Neural progenitor cell (in vitro differentiated cells): ENCODE measurements at regions not wholly inside any gene's neighbourhood (a gene's known extent, or its start where the extent isn't known, plus 50 kb on each side); places are given as distances from the start of the nearest gene placed in this dataset.

Source experiments
- DNase-seq: peaks from one replicate; pipeline ENCODE4 v3.0.0-alpha.2; 2016; ENCODE audit warnings: low spot score
- H2AFZ ChIP-seq: fragments of 200-600 bp; sonication (generic); replicated peaks from 2 replicates; pipeline ENCODE4 v1.6.1; 2016; ENCODE audit warnings: antibody characterized with exemption
- H3F3A ChIP-seq: fragments of 200-600 bp; sonication (generic); 2 replicates; pipeline ENCODE4 v1.6.1; 2016; ENCODE audit warnings: antibody characterized with exemption, low read depth
- H3K27ac ChIP-seq: fragments of 200-600 bp; sonication (generic); 2 replicates; pipeline ENCODE4 v1.5.1; 2016; ENCODE audit warnings: mild to moderate bottlenecking
- H3K27me3 ChIP-seq: fragments of 200-600 bp; sonication (generic); 2 replicates; pipeline ENCODE4 v1.6.1; 2016; ENCODE audit warnings: mild to moderate bottlenecking, moderate library complexity
- H3K36me3 ChIP-seq: fragments of 200-600 bp; sonication (generic); 2 replicates; pipeline ENCODE4 v1.5.1; 2016
- H3K4me1 ChIP-seq: fragments of 200-600 bp; sonication (generic); 2 replicates; pipeline ENCODE4 v1.6.1; 2016; ENCODE audit warnings: mixed run types
- H3K4me2 ChIP-seq: fragments of 200-600 bp; sonication (generic); 2 replicates; pipeline ENCODE4 v1.6.1; 2016
- H3K4me3 ChIP-seq: fragments of 200-600 bp; sonication (generic); 2 replicates; pipeline ENCODE4 v1.5.1; 2016
- H3K79me2 ChIP-seq: fragments of 200-600 bp; sonication (generic); 2 replicates; pipeline ENCODE4 v1.6.1; 2016; ENCODE audit warnings: low read depth
- H3K9ac ChIP-seq: fragments of 200-600 bp; sonication (generic); 2 replicates; pipeline ENCODE4 v1.6.1; 2016
- H3K9me3 ChIP-seq: fragments of 200-600 bp; sonication (generic); 2 replicates; pipeline ENCODE4 v1.5.1; 2016; ENCODE audit warnings: low read depth
- H4K20me1 ChIP-seq: fragments of 200-600 bp; sonication (generic); 2 replicates; pipeline ENCODE4 v1.6.1; 2016; ENCODE audit warnings: low read depth
- H3K27ac Mint-ChIP-seq: 3 replicates; pipeline ENCODE4 v1.8.0; 2021; ENCODE audit warnings: mixed read lengths
- H3K27me3 Mint-ChIP-seq: 2 replicates; pipeline ENCODE4 v1.8.0; 2022; ENCODE audit warnings: low read depth, mild to moderate bottlenecking, inconsistent platforms, moderate library complexity, mixed read lengths; ENCODE audit not compliant: insufficient read depth
- H3K36me3 Mint-ChIP-seq: 3 replicates; pipeline ENCODE4 v1.8.0; 2021; ENCODE audit warnings: mixed read lengths
- H3K4me1 Mint-ChIP-seq: 3 replicates; pipeline ENCODE4 v1.8.0; 2021; ENCODE audit warnings: mixed read lengths
- H3K4me3 Mint-ChIP-seq: 3 replicates; pipeline ENCODE4 v1.8.0; 2021; ENCODE audit warnings: mild to moderate bottlenecking, moderate library complexity, mixed read lengths
- H3K9me3 Mint-ChIP-seq: 3 replicates; pipeline ENCODE4 v1.8.0; 2020; ENCODE audit warnings: mixed read lengths
- EZH2 ChIP-seq: fragments of 200-600 bp; sonication (generic); IDR thresholded peaks from 2 replicates; pipeline ENCODE4 v1.6.1; 2017; ENCODE audit warnings: antibody characterized with exemption, mild to moderate bottlenecking, moderate library complexity
- EZH2phosphoT487 ChIP-seq: fragments of 200-600 bp; sonication (generic); IDR thresholded peaks from 2 replicates; pipeline ENCODE4 v1.6.1; 2017; ENCODE audit warnings: antibody characterized with exemption
- TF ChIP-seq, protein P1 (sequence below): fragments of 200-600 bp; sonication (generic); IDR thresholded peaks from 2 replicates; pipeline ENCODE4 v1.5.1; 2017; ENCODE audit warnings: antibody characterized with exemption, mild to moderate bottlenecking

DNA sequence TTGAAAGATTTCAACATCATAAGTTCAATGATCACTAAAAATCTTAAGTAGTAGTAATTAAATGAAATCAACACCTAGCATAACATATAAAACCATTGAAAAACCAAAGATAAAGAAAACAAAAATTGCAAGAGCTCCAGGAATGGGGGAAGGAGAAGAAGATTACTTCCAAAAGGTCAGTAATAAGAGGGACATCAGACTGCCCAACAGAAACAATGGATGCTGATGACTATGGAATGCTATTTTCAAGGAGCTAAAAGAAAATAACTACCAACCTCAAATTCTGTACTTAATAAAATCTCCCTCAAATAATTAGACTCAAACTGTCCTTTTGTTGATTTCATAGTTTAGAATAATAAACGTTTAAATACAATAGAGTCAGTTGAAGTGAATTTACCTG lies 314.5 kb upstream of the LMO3 start:
- H3K27me3 Mint-ChIP-seq, result no peaks in the 10 kb centered on the region
- Histone ChIP-seq H3F3A (no peaks in the 10 kb centered on the region), H3K4me3 (no peak overlapping the region), H3K79me2 (no peaks in the 10 kb centered on the region), H3K9ac (no peak overlapping the region), H4K20me1 (no peaks in the 10 kb centered on the region), H3K27me3 (no peaks in the 10 kb centered on the region), H3K9me3 (no peaks in the 10 kb centered on the region), H3K36me3 (no peaks in the 10 kb centered on the region), H2AFZ (no peak overlapping the region), H3K4me1 (no peaks in the 10 kb centered on the region), H3K4me2 (no peak overlapping the region), H3K27ac (no peak overlapping the region)
- no peak overlapping the region for H3K27ac Mint-ChIP-seq
- peaks cover 4% of the 10 kb centered on the region for H3K9me3 Mint-ChIP-seq
- H3K4me3 Mint-ChIP-seq, result no peak overlapping the region
- H3K36me3 Mint-ChIP-seq, result no peaks in the 10 kb centered on the region
- no peaks in the 10 kb centered on the region for H3K4me1 Mint-ChIP-seq
- TF ChIP-seq EZH2 (no peak), EZH2phosphoT487 (no peak)
- TF ChIP-seq, protein P1, sequence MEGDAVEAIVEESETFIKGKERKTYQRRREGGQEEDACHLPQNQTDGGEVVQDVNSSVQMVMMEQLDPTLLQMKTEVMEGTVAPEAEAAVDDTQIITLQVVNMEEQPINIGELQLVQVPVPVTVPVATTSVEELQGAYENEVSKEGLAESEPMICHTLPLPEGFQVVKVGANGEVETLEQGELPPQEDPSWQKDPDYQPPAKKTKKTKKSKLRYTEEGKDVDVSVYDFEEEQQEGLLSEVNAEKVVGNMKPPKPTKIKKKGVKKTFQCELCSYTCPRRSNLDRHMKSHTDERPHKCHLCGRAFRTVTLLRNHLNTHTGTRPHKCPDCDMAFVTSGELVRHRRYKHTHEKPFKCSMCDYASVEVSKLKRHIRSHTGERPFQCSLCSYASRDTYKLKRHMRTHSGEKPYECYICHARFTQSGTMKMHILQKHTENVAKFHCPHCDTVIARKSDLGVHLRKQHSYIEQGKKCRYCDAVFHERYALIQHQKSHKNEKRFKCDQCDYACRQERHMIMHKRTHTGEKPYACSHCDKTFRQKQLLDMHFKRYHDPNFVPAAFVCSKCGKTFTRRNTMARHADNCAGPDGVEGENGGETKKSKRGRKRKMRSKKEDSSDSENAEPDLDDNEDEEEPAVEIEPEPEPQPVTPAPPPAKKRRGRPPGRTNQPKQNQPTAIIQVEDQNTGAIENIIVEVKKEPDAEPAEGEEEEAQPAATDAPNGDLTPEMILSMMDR, result no peak
- no peak for DNase-seq

DNA sequence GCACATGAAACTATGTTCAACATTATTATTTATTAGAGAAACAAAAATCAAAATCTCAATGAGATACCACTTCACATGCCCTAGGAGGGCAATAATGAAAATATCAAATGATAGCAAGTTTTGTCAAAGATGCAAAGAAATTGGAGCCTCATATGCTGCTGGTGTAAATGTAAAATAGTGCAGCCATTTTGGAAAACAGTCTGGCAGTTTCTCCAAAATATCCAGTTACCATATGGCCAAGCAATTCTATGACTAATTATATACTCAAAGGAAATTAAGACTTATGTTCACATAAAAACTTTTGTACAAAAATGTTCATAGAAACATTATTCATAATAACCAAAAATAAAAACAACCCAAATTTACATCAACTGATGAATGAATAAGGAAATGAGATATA lies 313.6 kb upstream of the LMO3 start:
- no peaks in the 10 kb centered on the region for H3K27me3 Mint-ChIP-seq
- no peaks in the 10 kb centered on the region for H3K36me3 Mint-ChIP-seq
- H3K9me3 Mint-ChIP-seq, result peaks cover 4% of the 10 kb centered on the region
- no peak for TF ChIP-seq EZH2
- TF ChIP-seq, protein P1, result no peak
- TF ChIP-seq EZH2phosphoT487, result no peak
- no peak overlapping the region for H3K4me2 ChIP-seq
- no peaks in the 10 kb centered on the region for H3K4me1 ChIP-seq
- H2AFZ ChIP-seq, result no peak overlapping the region
- H3K9me3 ChIP-seq, result no peaks in the 10 kb centered on the region
- no peaks in the 10 kb centered on the region for H3F3A ChIP-seq
- H3K27me3 ChIP-seq, result no peaks in the 10 kb centered on the region
- no peaks in the 10 kb centered on the region for H4K20me1 ChIP-seq
- no peaks in the 10 kb centered on the region for H3K36me3 ChIP-seq
- no peak overlapping the region for H3K4me3 ChIP-seq
- H3K27ac ChIP-seq, result no peak overlapping the region
- no peaks in the 10 kb centered on the region for H3K79me2 ChIP-seq
- DNase-seq, result no peak
- no peak overlapping the region for H3K9ac ChIP-seq
- H3K4me1 Mint-ChIP-seq, result no peaks in the 10 kb centered on the region
- H3K4me3 Mint-ChIP-seq, result no peak overlapping the region
- H3K27ac Mint-ChIP-seq, result no peak overlapping the region

DNA sequence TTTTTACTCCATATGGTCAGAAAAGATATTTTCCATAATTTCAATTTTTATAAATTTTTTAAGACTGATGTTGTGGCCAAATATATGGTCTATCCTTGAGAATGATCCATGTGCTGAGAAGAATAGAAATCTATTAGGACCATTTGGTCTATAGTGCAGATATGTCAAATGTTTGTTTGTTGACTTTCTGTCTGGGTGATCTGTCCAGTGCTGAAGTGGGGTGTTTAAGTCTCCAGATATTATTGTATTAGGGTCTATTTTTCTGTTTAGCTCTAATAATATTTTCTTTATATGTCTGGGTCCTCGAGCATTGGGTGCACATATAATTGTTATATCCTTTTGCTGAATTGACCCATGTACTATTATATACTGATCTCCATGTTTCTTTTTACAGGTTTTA lies 308.9 kb upstream of the LMO3 start:
- Histone ChIP-seq H3K9me3 (no peaks in the 10 kb centered on the region), H3K79me2 (no peaks in the 10 kb centered on the region), H4K20me1 (no peaks in the 10 kb centered on the region), H3K4me1 (no peaks in the 10 kb centered on the region), H2AFZ (no peak overlapping the region), H3F3A (no peaks in the 10 kb centered on the region), H3K27ac (no peak overlapping the region), H3K4me3 (no peak overlapping the region), H3K9ac (no peak overlapping the region), H3K36me3 (no peaks in the 10 kb centered on the region), H3K27me3 (no peaks in the 10 kb centered on the region), H3K4me2 (no peak overlapping the region)
- Mint-ChIP-seq H3K4me1 (no peaks in the 10 kb centered on the region), H3K27me3 (no peaks in the 10 kb centered on the region), H3K4me3 (no peak overlapping the region), H3K36me3 (no peaks in the 10 kb centered on the region), H3K9me3 (peaks cover 2% of the 10 kb centered on the region), H3K27ac (no peak overlapping the region)
- TF ChIP-seq EZH2, result no peak
- TF ChIP-seq, protein P1, result no peak
- no peak for TF ChIP-seq EZH2phosphoT487
- no peak for DNase-seq
